H9 (cell line): ENCODE measurements at regions not wholly inside any gene's neighbourhood (a gene's known extent, or its start where the extent isn't known, plus 50 kb on each side); places are given as distances from the start of the nearest gene placed in this dataset.

Experiments used
- DNase-seq: peaks from one replicate; pipeline ENCODE4 v3.0.0-alpha.2; 2017
- H2AFZ ChIP-seq: one replicate; pipeline ENCODE4 v1.6.1; 2013; ENCODE audit warnings: mild to moderate bottlenecking, low read length, control low read depth, moderate library complexity
- H2AK5ac ChIP-seq: 2 replicates; pipeline ENCODE4 v1.6.1; 2013; ENCODE audit warnings: low read length, control low read depth, mixed read lengths; ENCODE audit not compliant: insufficient read length
- H2BK120ac ChIP-seq: one replicate; pipeline ENCODE4 v1.6.1; 2013; ENCODE audit warnings: low read depth, mild to moderate bottlenecking, low read length, control low read depth, inconsistent platforms; ENCODE audit not compliant: poor library complexity, severe bottlenecking
- H2BK12ac ChIP-seq: 2 replicates; pipeline ENCODE4 v1.6.1; 2013; ENCODE audit warnings: low read length, control low read depth, mixed read lengths, low read depth; ENCODE audit not compliant: insufficient read length
- H2BK15ac ChIP-seq: 2 replicates; pipeline ENCODE4 v1.6.1; 2013; ENCODE audit warnings: low read depth, low read length, control low read depth
- H2BK20ac ChIP-seq: one replicate; pipeline ENCODE4 v1.6.1; 2013; ENCODE audit warnings: low read depth, mild to moderate bottlenecking, low read length, control low read depth, inconsistent platforms; ENCODE audit not compliant: poor library complexity, severe bottlenecking
- H2BK5ac ChIP-seq: 2 replicates; pipeline ENCODE4 v1.6.1; 2013; ENCODE audit warnings: low read length, control low read depth, mixed read lengths; ENCODE audit not compliant: insufficient read length
- H3K14ac ChIP-seq: 2 replicates; pipeline ENCODE4 v1.6.1; 2013; ENCODE audit warnings: low read length, control low read depth; ENCODE audit not compliant: insufficient read depth
- H3K18ac ChIP-seq: 2 replicates; pipeline ENCODE4 v1.6.1; 2013; ENCODE audit warnings: low read depth, mild to moderate bottlenecking, mixed read lengths, low read length, control low read depth; ENCODE audit not compliant: insufficient read length
- H3K23ac ChIP-seq: 2 replicates; pipeline ENCODE4 v1.6.1; 2013; ENCODE audit warnings: low read length, control low read depth, mixed read lengths, low read depth; ENCODE audit not compliant: insufficient read length
- H3K23me2 ChIP-seq: 2 replicates; pipeline ENCODE4 v1.6.1; 2013; ENCODE audit warnings: low read depth, mild to moderate bottlenecking, mixed read lengths, low read length, control low read depth; ENCODE audit not compliant: insufficient read length, poor library complexity, severe bottlenecking
- H3K27ac ChIP-seq: 2 replicates; pipeline ENCODE4 v1.5.1; 2013; ENCODE audit warnings: low read length, control low read depth, mixed read lengths, low read depth; ENCODE audit not compliant: insufficient read length
- H3K27me3 ChIP-seq: 2 replicates; pipeline ENCODE4 v1.6.1; 2013; ENCODE audit warnings: low read length, control low read depth, inconsistent platforms; ENCODE audit not compliant: insufficient read depth
- H3K4ac ChIP-seq: 2 replicates; pipeline ENCODE4 v1.6.1; 2013; ENCODE audit warnings: low read depth, mild to moderate bottlenecking, control low read depth, inconsistent platforms, low read length, moderate library complexity
- H3K4me1 ChIP-seq: 2 replicates; pipeline ENCODE4 v1.6.1; 2013; ENCODE audit warnings: low read length, control low read depth, inconsistent platforms; ENCODE audit not compliant: insufficient read depth
- H3K4me2 ChIP-seq: 2 replicates; pipeline ENCODE4 v1.6.1; 2013; ENCODE audit warnings: low read length, control low read depth, mixed read lengths; ENCODE audit not compliant: insufficient read length, insufficient read depth
- H3K56ac ChIP-seq: 2 replicates; pipeline ENCODE4 v1.6.1; 2013; ENCODE audit warnings: low read depth, mild to moderate bottlenecking, mixed read lengths, low read length, control low read depth; ENCODE audit not compliant: insufficient read length
- H3K79me1 ChIP-seq: 2 replicates; pipeline ENCODE4 v1.6.1; 2013; ENCODE audit warnings: low read depth, mild to moderate bottlenecking, moderate library complexity, low read length, control low read depth, inconsistent platforms; ENCODE audit not compliant: insufficient read depth, poor library complexity, severe bottlenecking
- H3K79me2 ChIP-seq: 2 replicates; pipeline ENCODE4 v1.6.1; 2013; ENCODE audit warnings: low read length, control low read depth, inconsistent platforms; ENCODE audit not compliant: insufficient read depth
- H3K9ac ChIP-seq: 2 replicates; pipeline ENCODE4 v1.6.1; 2013; ENCODE audit warnings: low read length, control low read depth, mixed read lengths; ENCODE audit not compliant: insufficient read length; ENCODE audit errors: extremely low read depth
- H3K9me3 ChIP-seq: one replicate; pipeline ENCODE4 v1.6.1; 2013; ENCODE audit warnings: low read depth, low read length, inconsistent platforms; ENCODE audit not compliant: control insufficient read depth
- H3T11ph ChIP-seq: one replicate; pipeline ENCODE4 v1.6.1; 2013; ENCODE audit warnings: mild to moderate bottlenecking, low read length, control low read depth, inconsistent platforms
- H4K20me1 ChIP-seq: one replicate; pipeline ENCODE4 v1.6.1; 2013; ENCODE audit not compliant: control insufficient read depth, insufficient read length, insufficient read depth
- H4K5ac ChIP-seq: 2 replicates; pipeline ENCODE4 v1.6.1; 2013; ENCODE audit warnings: low read depth, mild to moderate bottlenecking, mixed read lengths, low read length, control low read depth; ENCODE audit not compliant: insufficient read length
- H4K8ac ChIP-seq: replicated peaks from 2 replicates; pipeline ENCODE4 v1.6.1; 2013; ENCODE audit warnings: low read length, control low read depth, mixed read lengths, low read depth; ENCODE audit not compliant: insufficient read length
- H4K91ac ChIP-seq: 2 replicates; pipeline ENCODE4 v1.6.1; 2013; ENCODE audit warnings: low read depth, mild to moderate bottlenecking, moderate library complexity, mixed read lengths, low read length, control low read depth; ENCODE audit not compliant: insufficient read length
- H3K27ac Mint-ChIP-seq, 3 experiments: 2 replicates in 2 of 3; 3 replicates in 1 of 3; pipeline ENCODE4 v1.8.0; 2020 to 2021; ENCODE audit warnings: mixed read lengths in 3 of 3, mild to moderate bottlenecking in 1 of 3, moderate library complexity in 1 of 3
- H3K27me3 Mint-ChIP-seq: 2 replicates; pipeline ENCODE4 v1.8.0; 2021; ENCODE audit warnings: low read depth, mild to moderate bottlenecking, moderate library complexity, mixed read lengths
- H3K36me3 Mint-ChIP-seq, 3 experiments: 2 replicates in 2 of 3; 3 replicates in 1 of 3; pipeline ENCODE4 v1.8.0; 2020 to 2021; ENCODE audit warnings: low read depth in 3 of 3, mixed read lengths in 3 of 3; ENCODE audit not compliant: insufficient read depth in 1 of 3
- H3K4me1 Mint-ChIP-seq, 2 experiments: 2 replicates each; pipeline ENCODE4 v1.8.0; 2020; ENCODE audit warnings: mixed read lengths in 2 of 2
- H3K4me3 Mint-ChIP-seq, 2 experiments: 2 replicates in 1 of 2; 3 replicates in 1 of 2; pipeline ENCODE4 v1.8.0; 2020 to 2021; ENCODE audit warnings: mild to moderate bottlenecking in 2 of 2, mixed read lengths in 2 of 2, moderate library complexity in 1 of 2
- H3K9me3 Mint-ChIP-seq, 2 experiments: 2 replicates in 1 of 2; 3 replicates in 1 of 2; pipeline ENCODE4 v1.8.0; 2020; ENCODE audit warnings: mild to moderate bottlenecking in 2 of 2, mixed read lengths in 2 of 2, moderate library complexity in 1 of 2
- WGBS: extraction: QIAGEN DNeasy Blood & Tissue Kit; methylation state at CpG from one replicate; pipeline ENCODE4 v1.1.7; 2013; ENCODE audit warnings: missing lambda C conversion rate, low lambda C conversion rate, mixed read lengths; ENCODE audit not compliant: insufficient read length; ENCODE audit errors: extremely low coverage; 5-methylcytosine and 5-hydroxymethylcytosine counted together
- TF ChIP-seq, protein P1 (sequence below): fragments of 200-600 bp; sonication (generic); conservative IDR thresholded peaks from 3 replicates; pipeline ENCODE4 v1.8.0; 2021; ENCODE audit warnings: antibody characterized with exemption, mild to moderate bottlenecking

GRCh38 chr6:100267721-100268123 is 197.0 kb downstream of the SIM1 start:
- no peaks in the 10 kb centered on the region for H3K23me2 ChIP-seq
- H3K4ac ChIP-seq: no peak overlapping the region
- no peaks in the 10 kb centered on the region for H3K79me2 ChIP-seq
- H3K4me3 Mint-ChIP-seq: no peak overlapping the region; a peak in 1 of 5 replicates
- no peak overlapping the region for H3K4me2 ChIP-seq
- no peak overlapping the region for H3K14ac ChIP-seq
- no peak overlapping the region for H3K23ac ChIP-seq
- H4K5ac ChIP-seq: no peak overlapping the region
- no peak overlapping the region for H2BK20ac ChIP-seq
- H3T11ph ChIP-seq: no peak overlapping the region
- H3K9me3 ChIP-seq: no peaks in the 10 kb centered on the region
- peaks cover 15 to 16% of the 10 kb centered on the region in 2 experiments for H3K4me1 Mint-ChIP-seq
- H3K18ac ChIP-seq: no peak overlapping the region
- no peak overlapping the region for H4K91ac ChIP-seq
- H2AK5ac ChIP-seq: no peak overlapping the region
- H3K27ac ChIP-seq: no peak overlapping the region
- no peaks in the 10 kb centered on the region for H3K9me3 Mint-ChIP-seq
- H3K27ac Mint-ChIP-seq: peak overlapping the region in 1 of 3 experiments; percentile 76; a peak in 3 of 7 replicates
- no peak overlapping the region for H3K9ac ChIP-seq
- peaks cover 7% of the 10 kb centered on the region; the same call in 1 of the 2 replicates for H3K4me1 ChIP-seq
- H4K8ac ChIP-seq: no peak overlapping the region
- H2BK15ac ChIP-seq: no peak overlapping the region
- H3K27me3 ChIP-seq: no peaks in the 10 kb centered on the region
- H2BK5ac ChIP-seq: no peak overlapping the region
- H2BK120ac ChIP-seq: no peak overlapping the region
- H4K20me1 ChIP-seq: no peaks in the 10 kb centered on the region
- TF ChIP-seq, protein P1, sequence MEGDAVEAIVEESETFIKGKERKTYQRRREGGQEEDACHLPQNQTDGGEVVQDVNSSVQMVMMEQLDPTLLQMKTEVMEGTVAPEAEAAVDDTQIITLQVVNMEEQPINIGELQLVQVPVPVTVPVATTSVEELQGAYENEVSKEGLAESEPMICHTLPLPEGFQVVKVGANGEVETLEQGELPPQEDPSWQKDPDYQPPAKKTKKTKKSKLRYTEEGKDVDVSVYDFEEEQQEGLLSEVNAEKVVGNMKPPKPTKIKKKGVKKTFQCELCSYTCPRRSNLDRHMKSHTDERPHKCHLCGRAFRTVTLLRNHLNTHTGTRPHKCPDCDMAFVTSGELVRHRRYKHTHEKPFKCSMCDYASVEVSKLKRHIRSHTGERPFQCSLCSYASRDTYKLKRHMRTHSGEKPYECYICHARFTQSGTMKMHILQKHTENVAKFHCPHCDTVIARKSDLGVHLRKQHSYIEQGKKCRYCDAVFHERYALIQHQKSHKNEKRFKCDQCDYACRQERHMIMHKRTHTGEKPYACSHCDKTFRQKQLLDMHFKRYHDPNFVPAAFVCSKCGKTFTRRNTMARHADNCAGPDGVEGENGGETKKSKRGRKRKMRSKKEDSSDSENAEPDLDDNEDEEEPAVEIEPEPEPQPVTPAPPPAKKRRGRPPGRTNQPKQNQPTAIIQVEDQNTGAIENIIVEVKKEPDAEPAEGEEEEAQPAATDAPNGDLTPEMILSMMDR: no peak
- H2AFZ ChIP-seq: no peak overlapping the region
- peaks cover 0 to 5% (median 2%) of the 10 kb centered on the region in 3 experiments; a peak in 2 of 7 replicates for H3K36me3 Mint-ChIP-seq
- H2BK12ac ChIP-seq: no peak overlapping the region
- H3K56ac ChIP-seq: no peak overlapping the region
- DNase-seq: no peak
- H3K79me1 ChIP-seq: no peaks in the 10 kb centered on the region
- WGBS: no CpG with 5 or more reads among the region's 1 CpG
- no peaks in the 10 kb centered on the region; the same call in 1 of the 2 replicates for H3K27me3 Mint-ChIP-seq
